ENCODE measurements at regions not wholly inside any gene's neighbourhood (a gene's known extent, or its start where the extent isn't known, plus 50 kb on each side); places are given as distances from the start of the nearest gene placed in this dataset.

DNA sequence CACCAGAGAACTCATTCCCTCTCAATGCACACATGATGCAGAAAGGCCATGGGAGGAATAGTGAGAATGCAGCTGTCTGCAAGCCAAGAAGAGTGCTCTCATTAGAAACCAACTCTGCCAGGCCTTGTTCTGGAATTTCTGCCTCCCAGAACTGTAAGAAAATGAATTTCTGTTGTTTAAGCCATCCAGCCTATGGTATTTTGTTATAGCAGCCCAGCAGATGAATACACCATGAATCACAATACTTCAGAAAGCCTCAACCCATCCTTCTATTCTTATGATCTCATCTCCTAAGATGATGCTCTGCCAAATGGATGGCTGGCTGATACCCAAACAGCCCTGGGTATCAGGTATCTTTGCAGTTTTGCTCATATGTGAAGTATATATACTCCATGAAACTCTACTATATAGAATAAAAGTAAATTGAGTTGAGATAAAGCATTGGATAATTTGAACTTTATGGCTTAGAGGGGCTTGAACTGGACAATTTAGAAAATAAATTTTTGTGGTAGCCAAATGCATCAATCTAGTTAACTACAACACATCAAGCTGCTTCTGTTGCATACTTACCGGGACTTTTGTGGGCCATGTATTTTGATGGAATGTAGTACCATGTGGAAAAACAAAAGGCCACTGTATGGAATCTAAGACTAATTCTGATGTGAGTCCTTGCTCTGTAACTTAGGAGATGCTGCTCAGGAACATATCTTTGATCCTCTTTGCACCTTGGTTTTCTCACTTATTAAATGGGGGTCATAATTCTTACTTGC, 245.9 kb downstream of the HS3ST1 start:
- DNase-seq (no peak), ATAC-seq (no peak)

DNA sequence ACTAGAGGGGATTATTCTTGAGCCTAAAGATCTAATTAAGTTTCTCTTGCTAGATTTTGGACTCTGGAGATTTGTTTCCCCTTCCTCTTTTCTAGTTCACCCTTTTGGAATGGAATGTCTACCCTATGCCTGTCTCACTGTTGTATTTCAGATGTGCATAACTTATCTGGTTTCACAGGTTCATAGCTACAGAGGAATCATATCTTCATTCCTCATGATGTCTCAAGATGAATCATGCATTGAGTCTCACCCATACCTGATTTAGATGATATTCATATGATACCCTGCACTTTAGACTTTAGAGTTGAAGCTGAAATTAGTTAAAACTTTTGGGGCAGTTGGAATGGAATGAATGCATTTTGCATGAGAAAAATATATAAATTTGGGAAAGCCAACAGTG, 246.7 kb downstream of the HS3ST1 start:
- ATAC-seq, result no peak
- no peak for DNase-seq

DNA sequence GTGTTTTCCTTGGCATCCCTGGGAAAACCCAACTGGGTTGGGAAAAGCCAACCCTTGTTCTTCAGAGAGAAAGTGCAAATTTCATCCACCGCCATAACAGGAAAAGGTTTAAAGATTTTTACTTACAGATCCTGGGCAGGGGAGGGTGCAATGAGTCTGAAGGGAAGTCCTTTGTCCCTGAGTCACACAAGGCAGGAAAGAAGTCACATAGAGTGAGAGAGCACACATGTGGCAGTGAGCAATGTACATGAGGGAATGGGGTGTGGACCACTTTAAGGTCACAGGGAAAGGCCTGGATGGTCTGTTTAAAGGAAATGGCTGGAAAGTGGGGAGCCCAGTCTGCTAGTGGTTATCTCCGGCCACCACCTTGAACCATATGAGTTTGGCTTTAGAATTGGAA, 248.9 kb downstream of the HS3ST1 start:
- no peak for ATAC-seq
- DNase-seq, result no peak

GRCh38 chr4:11178433-11178832, 250.3 kb downstream of the HS3ST1 start:
- no peak for ATAC-seq
- DNase-seq, result no peak

DNA sequence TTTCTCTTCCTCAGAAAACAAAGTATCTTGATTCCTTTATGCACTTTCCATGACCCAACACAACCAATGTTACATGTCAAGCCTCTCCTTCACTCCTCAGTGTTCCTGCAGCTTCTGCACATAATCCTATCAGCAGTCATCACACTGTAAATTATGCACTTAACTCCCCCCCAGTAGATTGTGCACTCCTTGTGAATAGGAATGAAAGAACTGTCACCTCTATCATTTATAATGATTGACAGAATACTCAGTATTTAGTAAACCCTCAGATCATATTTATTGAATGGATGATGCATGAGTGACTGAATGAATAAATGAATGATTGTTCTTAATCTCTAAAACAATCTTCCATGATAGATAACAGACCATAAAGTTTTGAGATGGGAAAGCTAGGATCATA, 253.3 kb downstream of the HS3ST1 start:
- ATAC-seq (no peak), DNase-seq (no peak)

DNA sequence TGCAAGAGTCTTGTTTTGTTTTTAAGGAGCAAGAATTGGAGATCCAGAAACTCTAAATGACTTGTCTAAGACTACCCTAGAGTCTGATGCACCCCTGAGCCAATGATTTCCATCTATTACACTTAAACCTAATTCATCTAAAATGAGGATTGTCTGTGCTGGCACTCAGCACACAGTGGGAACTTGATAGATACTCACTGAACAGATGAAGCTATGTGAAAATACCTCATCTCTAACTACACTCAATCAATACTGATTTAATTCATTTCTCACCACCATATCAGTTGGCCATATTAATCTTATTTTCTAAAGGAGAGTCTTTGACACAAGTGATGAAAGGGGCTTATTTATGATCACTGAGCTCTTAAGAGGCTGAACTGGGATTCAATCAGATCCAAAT, 262.1 kb downstream of the HS3ST1 start:
- ATAC-seq, result no peak
- DNase-seq, result no peak

DNA sequence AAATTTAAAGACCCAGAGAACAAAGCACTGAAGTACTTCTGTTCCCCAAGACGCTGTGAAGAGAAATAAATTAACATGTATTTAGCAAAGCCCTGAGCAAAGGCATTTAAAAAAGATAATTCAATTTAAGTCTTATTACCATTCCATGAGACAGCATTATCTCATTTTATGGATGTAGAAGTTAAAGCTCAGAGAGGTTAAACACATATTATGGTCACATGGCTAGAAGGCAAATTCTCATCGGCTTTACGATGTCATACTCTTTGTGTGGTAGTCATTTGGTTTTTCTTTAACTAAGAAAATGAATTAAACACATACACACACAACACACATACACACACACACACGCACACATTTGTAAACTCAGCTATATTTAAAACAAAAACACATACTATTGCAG, 262.7 kb downstream of the HS3ST1 start:
- DNase-seq, result no peak
- ATAC-seq, result no peak

DNA sequence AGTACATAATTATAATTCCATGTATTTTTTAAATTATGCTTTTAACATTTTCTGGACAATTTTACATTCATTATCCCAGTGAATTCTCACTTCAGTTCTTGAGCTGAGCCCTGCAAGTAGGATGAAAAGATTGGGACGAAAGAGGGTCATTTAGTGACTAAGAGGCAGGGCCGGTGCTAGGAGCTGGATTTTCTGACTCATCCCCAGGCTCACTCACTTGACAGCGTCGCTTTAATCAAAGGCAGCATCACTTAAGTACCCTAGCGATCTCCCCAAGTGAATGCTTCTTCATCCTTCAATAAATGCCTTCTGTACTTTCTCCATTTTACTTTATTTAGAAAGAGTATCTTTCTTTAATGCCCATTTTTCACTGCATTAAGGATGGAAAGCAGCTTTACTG, 263.6 kb downstream of the HS3ST1 start:
- ATAC-seq (no peak), DNase-seq (no peak)

DNA sequence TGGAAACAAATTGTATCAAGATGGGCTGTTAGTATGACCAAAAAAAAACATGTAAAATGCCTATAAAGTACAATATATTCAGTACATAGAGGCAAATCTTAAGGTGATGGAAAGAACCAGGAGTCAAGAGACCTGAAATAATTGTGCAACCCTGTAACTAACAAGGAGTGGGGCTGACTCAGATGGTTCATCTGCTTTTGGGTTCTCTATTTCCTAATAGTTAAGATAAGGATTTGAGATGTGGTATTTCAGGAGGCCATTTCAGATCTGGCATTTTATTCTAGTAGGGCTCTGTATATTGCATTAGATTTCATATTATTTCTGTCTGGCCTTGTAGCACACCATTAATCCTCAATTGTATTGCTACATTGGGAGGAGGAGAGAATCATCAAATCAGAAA, 268.4 kb downstream of the HS3ST1 start:
- no peak for ATAC-seq
- DNase-seq, result no peak

GRCh38 chr4:11158971-11159370, 269.7 kb downstream of the HS3ST1 start:
- ATAC-seq (no peak), DNase-seq (no peak)

DNA sequence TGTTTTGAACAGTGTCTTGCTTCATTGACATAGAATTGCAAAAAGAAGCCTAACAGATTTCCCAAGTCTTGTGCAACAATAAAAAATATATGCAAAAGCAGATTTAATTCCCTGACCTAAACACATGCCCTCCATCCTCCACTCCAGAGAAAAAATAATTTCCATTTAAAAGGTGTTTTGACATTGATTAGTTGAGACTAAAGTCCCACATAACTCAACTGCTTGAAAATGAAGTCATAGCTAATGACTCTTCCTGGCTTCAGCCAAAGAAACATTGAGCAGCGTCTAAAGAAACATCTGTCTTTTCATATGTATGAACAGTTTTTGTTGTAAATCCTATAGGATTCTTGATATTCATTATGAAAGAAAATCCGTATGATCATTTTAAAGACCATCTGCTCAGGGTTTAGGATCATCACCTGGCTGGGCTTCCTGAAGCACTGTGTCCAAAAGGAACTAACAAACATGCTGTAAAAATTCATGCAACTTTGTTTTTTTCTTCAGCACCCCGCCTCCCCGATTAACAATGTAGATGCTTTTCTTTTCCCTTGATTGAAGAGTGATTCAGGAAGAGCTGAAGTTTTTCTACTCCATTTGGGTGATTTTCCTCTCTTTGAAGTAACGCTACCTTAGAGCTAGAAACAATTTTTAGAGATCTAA, 273.4 kb downstream of the HS3ST1 start:
- DNase-seq (no peak), ATAC-seq (no peak)

DNA sequence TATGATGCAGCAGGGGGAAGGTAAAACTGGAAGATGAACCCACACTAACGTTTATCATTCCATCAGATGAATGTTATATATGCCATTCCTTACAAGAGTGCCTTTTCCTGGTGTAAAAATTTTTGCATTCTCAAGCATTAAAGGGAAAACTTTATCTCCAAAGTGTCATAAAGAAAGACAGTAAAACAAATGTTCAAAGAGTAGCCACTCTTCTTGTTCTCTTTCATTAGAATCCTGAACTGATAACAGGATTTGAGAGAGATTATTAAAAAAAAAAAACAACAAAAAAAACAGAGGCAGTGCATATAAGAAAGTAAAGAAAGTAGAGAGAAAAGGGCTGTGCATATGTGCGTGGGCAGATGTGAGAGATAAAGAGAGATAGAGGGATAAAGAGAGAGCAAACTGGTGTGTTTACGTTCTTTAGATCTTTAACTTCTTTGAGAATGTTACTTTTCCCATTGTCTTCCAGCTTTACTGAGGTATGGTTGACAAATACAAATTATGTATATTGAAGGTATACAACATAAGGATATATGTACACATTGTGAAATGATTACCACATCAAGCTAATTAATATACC, 275.4 kb downstream of the HS3ST1 start:
- DNase-seq (no peak), ATAC-seq (no peak)

DNA sequence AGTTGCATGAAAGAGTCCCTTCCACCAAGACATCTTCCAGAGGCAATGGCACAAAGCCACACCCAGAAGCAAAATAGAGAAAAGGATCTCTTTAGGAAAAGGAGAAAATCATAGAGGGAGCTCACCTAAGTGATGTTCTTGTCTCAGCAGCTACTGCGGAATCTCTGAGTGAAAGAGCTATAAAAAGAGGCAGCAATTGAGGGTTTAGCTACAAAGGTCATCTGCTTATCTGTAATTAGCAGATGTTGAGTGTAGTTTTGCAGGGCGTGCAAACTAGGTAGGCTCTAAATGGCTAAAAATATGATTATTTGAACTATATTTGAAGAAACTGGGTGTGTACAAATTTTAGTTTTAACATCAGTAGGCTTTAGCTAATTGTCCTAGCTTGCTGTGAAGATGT, 276.0 kb downstream of the HS3ST1 start:
- ATAC-seq, result no peak
- DNase-seq, result no peak

DNA sequence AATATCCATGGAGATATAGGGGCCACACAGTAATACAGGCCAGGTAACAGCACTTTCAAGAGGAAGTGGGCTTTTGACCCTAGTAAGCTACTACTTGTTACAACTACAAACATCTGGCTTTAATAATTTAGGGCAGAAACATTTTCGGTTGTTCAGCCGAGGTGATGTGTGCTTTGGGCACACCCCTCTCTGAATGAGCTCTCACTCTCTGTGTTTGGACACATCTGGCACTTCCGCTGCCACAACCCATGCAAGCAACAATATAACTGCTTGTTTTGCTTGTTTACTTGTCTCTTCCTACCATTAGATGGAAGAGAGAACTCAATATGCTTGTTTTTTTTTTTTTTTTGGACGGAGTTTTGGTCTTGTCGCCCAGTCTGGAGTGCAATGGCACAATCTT, 277.2 kb downstream of the HS3ST1 start:
- no peak for DNase-seq
- no peak for ATAC-seq

DNA sequence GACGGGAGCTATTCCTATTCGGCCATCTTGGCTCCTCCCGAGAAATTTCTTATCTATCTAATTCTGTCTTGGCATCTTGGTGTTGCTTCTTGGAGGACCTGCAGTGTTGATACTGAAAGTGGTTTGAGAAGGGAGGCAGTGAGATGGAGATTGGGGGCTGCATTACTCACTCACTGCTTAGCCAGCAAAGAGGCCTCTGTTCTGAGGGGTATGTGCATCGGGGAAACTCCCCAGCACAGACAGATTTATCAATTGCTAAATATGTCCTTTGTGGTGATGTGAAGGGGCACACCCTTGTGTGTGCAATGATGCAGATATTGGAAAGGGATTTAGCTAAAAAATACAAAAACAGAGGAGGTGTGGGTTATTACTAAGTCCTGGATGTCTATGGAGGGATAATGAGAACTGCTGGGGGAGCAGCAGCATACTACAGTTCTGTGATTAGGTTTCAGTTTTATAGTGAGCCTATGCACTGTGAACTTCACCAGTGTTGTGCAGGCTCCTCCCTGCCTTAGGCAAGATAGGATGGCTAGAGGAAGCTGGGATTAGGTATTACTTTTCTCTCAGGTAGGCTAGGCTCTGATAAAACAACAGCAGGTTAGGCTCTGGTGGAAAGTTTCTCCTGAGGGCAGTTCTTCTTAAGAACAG, 279.0 kb downstream of the HS3ST1 start:
- ATAC-seq (peak; percentile 28), DNase-seq (no peak)

GRCh38 chr4:11139871-11140270, 288.8 kb downstream of the HS3ST1 start:
- DNase-seq (no peak), ATAC-seq (no peak)

GRCh38 chr4:11138964-11139363, 289.7 kb downstream of the HS3ST1 start:
- ATAC-seq, result no peak
- DNase-seq, result no peak

- ATAC-seq, result no peak
- no peak for DNase-seq
Observed at GRCh38 chr4:11134705-11135104, 294.0 kb downstream of the HS3ST1 start.

DNA sequence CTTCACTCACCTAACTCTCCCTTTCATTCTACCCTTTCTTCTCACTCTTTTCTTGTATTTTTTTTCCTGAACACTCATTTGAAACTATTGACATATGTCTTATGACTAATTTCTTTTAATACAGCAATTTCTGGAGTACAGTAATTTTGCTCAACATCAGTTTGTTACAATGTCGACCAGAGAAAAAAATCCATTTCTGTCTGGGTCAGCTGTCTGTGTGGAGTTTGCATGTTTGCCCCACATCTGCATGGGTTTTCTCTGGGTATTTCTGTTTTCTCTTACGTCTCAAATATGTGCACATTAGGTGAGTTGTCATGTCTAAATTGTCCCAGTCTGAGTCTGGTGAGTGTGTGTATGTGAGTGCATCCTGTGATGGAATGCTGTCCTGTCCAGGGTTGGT, 294.8 kb downstream of the HS3ST1 start:
- no peak for DNase-seq
- no peak for ATAC-seq

- DNase-seq (no peak), ATAC-seq (no peak)
Observed at GRCh38 chr4:11132478-11132877, 296.2 kb downstream of the HS3ST1 start.

- no peak for ATAC-seq
- DNase-seq, result no peak
Observed at GRCh38 chr4:11131491-11131890, 297.2 kb downstream of the HS3ST1 start.

- ATAC-seq (no peak), DNase-seq (no peak)
Observed at GRCh38 chr4:11130195-11130970, 298.3 kb downstream of the HS3ST1 start.
